Ishikawa (cell line): ENCODE measurements at regions not wholly inside any gene's neighbourhood (a gene's known extent, or its start where the extent isn't known, plus 50 kb on each side); places are given as distances from the start of the nearest gene placed in this dataset.

Source experiments
- CEBPB ChIP-seq: IDR thresholded peaks from 2 replicates; pipeline ENCODE4 v1.6.1; 2012
- CREB1 ChIP-seq: IDR thresholded peaks from 2 replicates; pipeline ENCODE4 v1.6.1; 2012; ENCODE audit warnings: low read depth
- EGR1 ChIP-seq: IDR thresholded peaks from 2 replicates; pipeline ENCODE4 v1.6.1; 2012
- EP300 ChIP-seq: IDR thresholded peaks from 2 replicates; pipeline ENCODE4 v1.6.1; 2012; ENCODE audit warnings: borderline replicate concordance
- FOXM1 ChIP-seq: IDR thresholded peaks from 2 replicates; pipeline ENCODE4 v1.6.1; 2012; ENCODE audit warnings: low read depth, borderline replicate concordance
- RAD21 ChIP-seq: IDR thresholded peaks from 2 replicates; pipeline ENCODE4 v1.6.1; 2012; ENCODE audit warnings: low read depth
- TAF1 ChIP-seq: IDR thresholded peaks from 2 replicates; pipeline ENCODE4 v1.6.1; 2012; ENCODE audit warnings: low read depth, mild to moderate bottlenecking
- TCF12 ChIP-seq: IDR thresholded peaks from 2 replicates; pipeline ENCODE4 v1.6.1; 2012; ENCODE audit warnings: low read depth
- TEAD4 ChIP-seq: IDR thresholded peaks from 2 replicates; pipeline ENCODE4 v1.6.1; 2012
- USF1 ChIP-seq: IDR thresholded peaks from 2 replicates; pipeline ENCODE4 v1.6.1; 2012
- YY1 ChIP-seq: IDR thresholded peaks from 2 replicates; pipeline ENCODE4 v1.6.1; 2012; ENCODE audit warnings: low read depth
- TF ChIP-seq, protein P1 (sequence below): IDR thresholded peaks from 2 replicates; pipeline ENCODE4 v1.6.1; 2012; ENCODE audit warnings: low read depth, mild to moderate bottlenecking
- TF ChIP-seq, protein P2 (sequence below): IDR thresholded peaks from 2 replicates; pipeline ENCODE4 v1.6.1; 2012

DNA sequence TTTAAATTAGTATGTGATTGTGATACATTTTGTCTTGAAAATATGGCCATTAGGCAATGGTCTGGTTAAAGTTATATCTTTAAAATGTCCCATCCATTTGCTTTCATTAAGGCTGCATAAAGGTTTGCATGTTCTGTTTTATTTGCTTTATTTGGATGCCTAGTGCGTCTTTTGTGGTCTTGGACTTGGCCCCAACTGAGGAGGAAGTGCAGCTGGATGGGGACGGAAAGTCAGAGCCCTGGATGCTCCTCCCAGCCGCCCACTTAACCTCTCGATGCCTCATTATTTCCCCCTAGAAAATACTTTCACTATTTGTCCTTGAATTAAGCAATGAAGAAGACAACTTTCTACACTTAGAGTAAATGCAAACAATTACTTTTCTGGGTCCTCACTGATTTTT lies 898.2 kb downstream of the MCTP2 start:
- TF ChIP-seq TAF1 = no peak
- no peak for TF ChIP-seq TCF12
- TF ChIP-seq YY1 = no peak
- TF ChIP-seq, protein P1, sequence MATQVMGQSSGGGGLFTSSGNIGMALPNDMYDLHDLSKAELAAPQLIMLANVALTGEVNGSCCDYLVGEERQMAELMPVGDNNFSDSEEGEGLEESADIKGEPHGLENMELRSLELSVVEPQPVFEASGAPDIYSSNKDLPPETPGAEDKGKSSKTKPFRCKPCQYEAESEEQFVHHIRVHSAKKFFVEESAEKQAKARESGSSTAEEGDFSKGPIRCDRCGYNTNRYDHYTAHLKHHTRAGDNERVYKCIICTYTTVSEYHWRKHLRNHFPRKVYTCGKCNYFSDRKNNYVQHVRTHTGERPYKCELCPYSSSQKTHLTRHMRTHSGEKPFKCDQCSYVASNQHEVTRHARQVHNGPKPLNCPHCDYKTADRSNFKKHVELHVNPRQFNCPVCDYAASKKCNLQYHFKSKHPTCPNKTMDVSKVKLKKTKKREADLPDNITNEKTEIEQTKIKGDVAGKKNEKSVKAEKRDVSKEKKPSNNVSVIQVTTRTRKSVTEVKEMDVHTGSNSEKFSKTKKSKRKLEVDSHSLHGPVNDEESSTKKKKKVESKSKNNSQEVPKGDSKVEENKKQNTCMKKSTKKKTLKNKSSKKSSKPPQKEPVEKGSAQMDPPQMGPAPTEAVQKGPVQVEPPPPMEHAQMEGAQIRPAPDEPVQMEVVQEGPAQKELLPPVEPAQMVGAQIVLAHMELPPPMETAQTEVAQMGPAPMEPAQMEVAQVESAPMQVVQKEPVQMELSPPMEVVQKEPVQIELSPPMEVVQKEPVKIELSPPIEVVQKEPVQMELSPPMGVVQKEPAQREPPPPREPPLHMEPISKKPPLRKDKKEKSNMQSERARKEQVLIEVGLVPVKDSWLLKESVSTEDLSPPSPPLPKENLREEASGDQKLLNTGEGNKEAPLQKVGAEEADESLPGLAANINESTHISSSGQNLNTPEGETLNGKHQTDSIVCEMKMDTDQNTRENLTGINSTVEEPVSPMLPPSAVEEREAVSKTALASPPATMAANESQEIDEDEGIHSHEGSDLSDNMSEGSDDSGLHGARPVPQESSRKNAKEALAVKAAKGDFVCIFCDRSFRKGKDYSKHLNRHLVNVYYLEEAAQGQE = no peak
- TF ChIP-seq, protein P2, sequence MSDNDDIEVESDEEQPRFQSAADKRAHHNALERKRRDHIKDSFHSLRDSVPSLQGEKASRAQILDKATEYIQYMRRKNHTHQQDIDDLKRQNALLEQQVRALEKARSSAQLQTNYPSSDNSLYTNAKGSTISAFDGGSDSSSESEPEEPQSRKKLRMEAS = no peak
- TF ChIP-seq EGR1 = no peak
- no peak for TF ChIP-seq RAD21
- no peak for TF ChIP-seq FOXM1
- TF ChIP-seq CREB1 = no peak
- no peak for TF ChIP-seq EP300
- no peak for TF ChIP-seq CEBPB
- no peak for TF ChIP-seq USF1
- no peak for TF ChIP-seq TEAD4
